MM.1S (cell line): ENCODE measurements at regions not wholly inside any gene's neighbourhood (a gene's known extent, or its start where the extent isn't known, plus 50 kb on each side); places are given as distances from the start of the nearest gene placed in this dataset.

Experiments
- CTCF ChIP-seq: fragments of 300-600 bp; sonication (generic); IDR thresholded peaks from 2 replicates; pipeline ENCODE4 v1.5.1; 2016; ENCODE audit warnings: antibody characterized with exemption, low read length, mixed read lengths
- EZH2 ChIP-seq: fragments of 300-600 bp; sonication (generic); optimal IDR thresholded peaks from 2 replicates; pipeline ENCODE3; 2017; ENCODE audit warnings: low read depth, mild to moderate bottlenecking, antibody characterized with exemption, low read length, mixed read lengths

GRCh38 chr2:172376016-172376415 lies 51.4 kb upstream of the ITGA6 start:
- no peak for TF ChIP-seq CTCF
- no peak for TF ChIP-seq EZH2
